ENCODE measurements at regions not wholly inside any gene's neighbourhood (a gene's known extent, or its start where the extent isn't known, plus 50 kb on each side); places are given as distances from the start of the nearest gene placed in this dataset.

GRCh38 chr6:119742188-119742803 lies 392.7 kb upstream of the MAN1A1 start:
- no peak overlapping the region for H3K4me3 ChIP-seq (ENCODE audit: low read depth, low read length)
- TF ChIP-seq CTCF (IDR thresholded peaks at IDR 0.05; ENCODE audit: insufficient read depth, low read depth, low read length, missing control alignments), result peak; percentile 80
- peak; percentile 73 for DNase-seq (ENCODE audit: low read depth)

- H3K4me3 ChIP-seq (ENCODE audit: low read depth, low read length), result no peak overlapping the region
- no peak for DNase-seq (ENCODE audit: low read depth)
- TF ChIP-seq CTCF (IDR thresholded peaks at IDR 0.05; ENCODE audit: insufficient read depth, low read depth, low read length, missing control alignments), result no peak
Measured at GRCh38 chr6:119739769-119740168, 390.2 kb upstream of the MAN1A1 start.

- TF ChIP-seq CTCF (IDR thresholded peaks at IDR 0.05; ENCODE audit: insufficient read depth, low read depth, low read length, missing control alignments), result no peak
- no peak for DNase-seq (ENCODE audit: low read depth)
- H3K4me3 ChIP-seq (ENCODE audit: low read depth, low read length), result no peak overlapping the region
Measured at GRCh38 chr6:119738425-119738824, 388.9 kb upstream of the MAN1A1 start.

- TF ChIP-seq CTCF (IDR thresholded peaks at IDR 0.05; ENCODE audit: insufficient read depth, low read depth, low read length, missing control alignments), result no peak
- DNase-seq (ENCODE audit: low read depth), result no peak
- H3K4me3 ChIP-seq (ENCODE audit: low read depth, low read length), result no peak overlapping the region
Measured at GRCh38 chr6:119736296-119737021, 386.9 kb upstream of the MAN1A1 start.

- TF ChIP-seq CTCF (IDR thresholded peaks at IDR 0.05; ENCODE audit: insufficient read depth, low read depth, low read length, missing control alignments), result no peak
- H3K4me3 ChIP-seq (ENCODE audit: low read depth, low read length), result no peak overlapping the region
- DNase-seq (ENCODE audit: low read depth), result no peak
Measured at GRCh38 chr6:119735530-119735929, 386.0 kb upstream of the MAN1A1 start.

GRCh38 chr6:119734227-119734626 lies 384.7 kb upstream of the MAN1A1 start:
- no peak for DNase-seq (ENCODE audit: low read depth)
- TF ChIP-seq CTCF (IDR thresholded peaks at IDR 0.05; ENCODE audit: insufficient read depth, low read depth, low read length, missing control alignments), result no peak
- no peak overlapping the region for H3K4me3 ChIP-seq (ENCODE audit: low read depth, low read length)

Measured in GM12865 (cell line).